ENCODE measurements at regions not wholly inside any gene's neighbourhood (a gene's known extent, or its start where the extent isn't known, plus 50 kb on each side); places are given as distances from the start of the nearest gene placed in this dataset.
"Not testable (repeated sequence)": the region's sequence is repeated elsewhere in the genome, so short reads cannot be mapped to it uniquely, and the experiment has no call there.

GRCh38 chr5:105101577-105101976, 1539.0 kb upstream of the NUDT12 start:
- FAIRE-seq (no peak), DNase-seq (ENCODE audit: low spot score in 2 of 2) (no peak)

DNA sequence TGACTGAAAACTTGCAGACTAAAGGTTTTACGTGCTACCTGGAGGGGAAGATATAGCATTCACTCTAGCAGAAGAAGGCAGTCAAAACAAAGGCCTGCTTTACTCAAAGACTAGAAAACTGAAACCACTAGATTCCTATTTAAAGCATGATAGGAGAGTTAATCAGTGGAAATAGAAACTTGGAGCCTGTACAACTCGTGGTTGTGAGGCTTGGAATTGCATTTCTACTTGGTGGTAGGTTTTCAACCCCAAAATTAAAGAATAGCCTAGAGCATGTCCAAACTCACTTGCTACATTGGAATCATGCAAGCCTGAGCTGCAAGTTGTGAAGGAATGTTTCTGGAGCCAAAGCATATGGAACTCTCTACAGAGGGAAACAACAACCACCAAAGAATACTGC, 1526.4 kb upstream of the NUDT12 start:
- DNase-seq (ENCODE audit: low spot score in 2 of 2) (no peak), FAIRE-seq (no peak)

DNA sequence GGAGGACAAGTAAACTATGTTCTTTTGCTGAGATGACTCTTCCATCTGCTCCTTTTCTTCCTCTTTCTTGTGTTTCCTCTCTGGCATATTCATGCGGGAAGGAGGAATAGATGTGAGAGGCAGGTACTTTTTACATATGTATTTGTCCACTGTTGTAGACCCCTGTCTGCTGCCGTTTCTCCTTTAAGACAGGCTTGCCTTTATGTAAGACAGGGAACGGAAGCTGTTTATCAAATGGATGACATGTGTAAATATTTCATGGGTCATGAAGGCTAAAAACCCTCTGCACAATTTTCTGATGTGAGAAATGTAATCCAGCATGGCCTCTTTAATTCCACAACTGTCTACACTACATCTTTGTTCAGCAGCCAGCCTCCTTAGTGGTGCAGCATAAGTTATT, 1525.5 kb upstream of the NUDT12 start:
- no peak for DNase-seq (ENCODE audit: low spot score in 2 of 2)
- FAIRE-seq: no peak

DNA sequence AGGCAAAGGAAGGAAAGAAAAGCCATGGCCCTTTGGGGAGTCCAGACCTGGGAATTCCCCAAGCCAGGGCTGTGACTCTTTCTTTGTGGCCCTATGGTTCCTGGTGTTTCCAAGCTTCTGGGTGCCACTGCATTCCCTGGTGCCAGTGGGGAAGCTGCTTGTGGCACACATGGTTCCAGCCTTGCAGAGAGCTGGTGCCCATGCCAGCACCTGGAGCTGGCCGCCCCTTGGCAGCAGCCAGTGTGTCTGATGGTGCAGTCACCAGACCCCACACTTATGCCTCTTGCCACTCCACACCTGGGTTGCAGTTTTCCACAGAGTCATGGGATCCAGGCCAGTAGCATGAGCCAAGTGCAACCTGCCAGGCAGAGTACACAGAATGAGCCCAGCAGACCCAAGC, 1495.3 kb upstream of the NUDT12 start:
- no peak for FAIRE-seq
- DNase-seq (ENCODE audit: low spot score in 2 of 2): no peak

- no peak for FAIRE-seq
- DNase-seq (ENCODE audit: low spot score in 2 of 2): no peak
Measured at GRCh38 chr5:105057001-105057436, 1494.4 kb upstream of the NUDT12 start.

GRCh38 chr5:105054406-105054805, 1491.8 kb upstream of the NUDT12 start:
- FAIRE-seq (no peak), DNase-seq (ENCODE audit: low spot score in 2 of 2) (no peak)

DNA sequence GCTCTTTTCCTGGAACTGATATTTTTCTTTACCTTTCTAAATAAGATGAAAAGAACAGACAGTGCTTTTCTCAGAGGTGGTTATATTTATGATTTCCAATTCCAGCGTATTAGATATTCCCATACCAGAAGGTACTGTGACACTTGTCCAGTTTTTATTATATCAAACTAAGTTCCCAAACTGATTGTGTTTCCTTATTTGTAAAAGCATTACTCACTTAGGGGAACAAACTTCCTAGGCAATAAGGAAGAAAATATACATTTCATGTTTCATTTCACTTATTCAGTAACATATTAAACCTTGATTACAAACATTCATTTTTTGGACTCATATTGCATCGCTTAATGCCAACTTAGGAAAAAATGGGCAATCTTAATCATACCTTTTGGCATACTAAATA, 1480.0 kb upstream of the NUDT12 start:
- FAIRE-seq (no peak), DNase-seq (ENCODE audit: low spot score in 2 of 2) (no peak)

- not testable (repeated sequence) for FAIRE-seq; DNase-seq (ENCODE audit: low spot score in 2 of 2)
Measured at GRCh38 chr5:105036814-105037213, 1474.2 kb upstream of the NUDT12 start.

DNA sequence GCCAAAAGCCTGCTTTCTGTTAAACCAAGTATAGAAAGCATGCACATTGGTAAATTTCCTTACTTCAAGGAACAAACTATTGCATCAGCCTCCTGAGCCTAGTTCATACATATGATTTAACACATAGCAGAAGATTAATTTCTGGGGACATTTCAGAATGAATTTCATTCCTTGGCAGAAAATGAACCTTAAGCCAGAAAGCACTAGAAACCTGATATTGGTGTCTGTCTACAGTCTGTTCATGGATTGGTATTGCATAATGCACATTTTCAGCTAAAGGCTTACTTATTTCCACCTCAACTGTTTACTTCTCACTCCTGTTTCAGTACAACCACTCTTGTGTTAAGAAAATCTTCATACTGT, 1471.8 kb upstream of the NUDT12 start:
- no peak for DNase-seq (ENCODE audit: low spot score in 2 of 2)

DNA sequence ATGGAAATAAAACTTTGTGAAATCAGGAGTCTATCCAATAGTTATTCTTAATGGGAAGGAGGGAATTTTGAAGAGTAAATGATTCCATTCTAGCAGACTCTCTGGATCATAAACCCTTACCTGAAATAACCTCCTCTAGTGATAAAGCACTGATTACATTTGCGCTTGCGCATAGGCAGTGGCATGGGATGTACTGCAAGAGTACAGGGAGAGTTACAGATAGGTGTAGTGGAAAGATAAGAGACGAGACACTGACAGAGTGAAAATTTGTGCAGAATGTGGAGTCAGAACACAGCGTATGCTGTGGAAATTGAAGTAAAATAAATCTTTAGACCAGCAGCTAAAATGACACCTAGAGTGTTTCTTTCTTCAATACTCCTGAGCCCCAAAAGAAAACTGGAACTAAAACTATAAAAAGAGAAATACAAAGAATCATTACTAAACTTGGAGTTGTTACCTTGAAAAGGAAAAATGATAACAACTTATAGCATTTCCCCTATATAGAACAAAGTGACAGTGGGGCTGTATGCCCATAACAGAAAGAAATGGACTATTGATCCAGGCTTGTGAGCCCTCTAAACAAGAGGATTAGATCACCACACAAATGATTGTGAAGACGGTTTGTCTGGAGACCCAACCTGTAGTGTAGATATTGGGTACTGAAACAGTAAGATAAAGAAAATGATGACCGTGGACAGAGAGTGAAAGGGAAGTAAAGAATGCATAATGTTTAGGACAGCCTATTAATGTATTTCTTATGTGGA, 1471.2 kb upstream of the NUDT12 start:
- no peak for FAIRE-seq
- DNase-seq (ENCODE audit: low spot score in 2 of 2): no peak

More for the DNA sequence above, 1471.8 kb upstream of the NUDT12 start:
- FAIRE-seq: no peak

- FAIRE-seq: no peak
- no peak for DNase-seq (ENCODE audit: low spot score in 2 of 2)
Measured at GRCh38 chr5:105032917-105033316, 1470.3 kb upstream of the NUDT12 start.

- no peak for FAIRE-seq
Measured at GRCh38 chr5:105030153-105030552, 1467.6 kb upstream of the NUDT12 start.

GRCh38 chr5:105015098-105015497, 1452.5 kb upstream of the NUDT12 start:
- DNase-seq (ENCODE audit: low spot score in 2 of 2) (no peak), FAIRE-seq (no peak)

More at GRCh38 chr5:105030153-105030552, 1467.6 kb upstream of the NUDT12 start:
- DNase-seq (ENCODE audit: low spot score in 2 of 2): no peak

DNA sequence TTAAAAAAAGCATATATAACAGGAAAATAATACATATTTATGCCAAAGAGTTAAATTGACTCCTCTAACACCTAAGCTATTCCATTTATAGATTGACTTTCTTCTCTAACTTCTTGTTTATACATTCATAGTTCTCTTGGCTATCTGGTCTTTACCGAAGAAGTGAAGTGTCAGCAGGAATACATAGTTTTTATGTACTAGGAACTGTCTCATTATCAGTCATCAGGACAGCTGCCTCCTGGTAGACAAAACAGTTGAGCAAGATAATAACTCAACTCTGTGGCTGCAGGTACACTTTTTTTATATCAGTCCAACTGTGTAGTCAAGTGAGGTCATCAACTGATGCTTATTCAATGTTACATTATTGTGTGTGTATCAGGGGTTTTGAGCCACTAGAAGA, 1436.0 kb upstream of the NUDT12 start:
- DNase-seq (ENCODE audit: low spot score in 2 of 2) (no peak), FAIRE-seq (no peak)

- DNase-seq (ENCODE audit: low spot score in 2 of 2): no peak
- no peak for FAIRE-seq
Measured at GRCh38 chr5:104998169-104998568, 1435.6 kb upstream of the NUDT12 start.

GRCh38 chr5:104987074-104987473, 1424.5 kb upstream of the NUDT12 start:
- FAIRE-seq (no peak), DNase-seq (ENCODE audit: low spot score in 2 of 2) (no peak)

DNA sequence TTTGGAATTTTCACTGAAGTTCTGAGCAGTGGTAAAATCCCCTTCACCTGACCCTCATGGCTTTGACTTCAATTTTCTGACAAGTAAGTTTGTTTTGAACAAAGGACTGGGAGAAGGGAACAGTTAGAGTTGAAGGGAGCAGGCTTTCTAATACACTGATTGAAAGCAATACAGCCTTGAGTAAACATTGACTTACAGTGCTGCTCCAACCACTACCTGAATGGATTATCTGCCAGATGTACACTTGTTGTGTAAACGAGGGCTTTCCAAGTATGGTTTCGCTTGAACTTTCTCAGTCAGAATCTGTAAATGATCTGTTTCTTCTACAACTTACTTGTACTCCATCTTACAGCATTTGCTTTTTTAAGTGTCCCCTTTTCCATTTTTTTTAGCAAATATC, 1414.9 kb upstream of the NUDT12 start:
- no peak for DNase-seq (ENCODE audit: low spot score in 2 of 2)
- FAIRE-seq: no peak

DNA sequence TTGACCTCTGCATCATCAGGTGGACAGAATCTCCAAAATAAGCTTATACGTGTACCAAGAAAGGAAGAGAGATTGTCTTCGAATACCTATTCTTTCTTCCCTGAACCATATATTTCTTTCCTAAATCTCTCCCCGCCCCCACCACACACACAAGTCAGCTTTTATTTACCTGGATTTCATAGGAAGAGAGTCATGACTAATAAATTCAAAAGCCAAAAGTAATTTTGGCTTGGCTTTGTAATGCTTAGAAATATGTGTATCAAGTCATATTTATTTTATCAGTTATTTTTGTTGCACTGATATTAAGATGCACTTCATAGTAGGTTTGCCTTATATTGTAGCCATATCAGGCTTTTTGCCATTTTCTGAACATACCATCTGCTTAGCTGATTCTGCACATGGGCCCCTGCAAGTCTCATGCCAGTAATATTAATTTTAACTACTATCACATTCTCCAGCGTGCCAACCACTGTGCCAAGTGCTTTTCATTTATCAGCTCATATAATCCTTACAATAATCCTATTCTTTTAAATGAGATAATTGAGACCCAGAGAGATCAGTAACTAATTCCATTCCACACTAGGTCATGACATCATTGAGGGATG, 1405.3 kb upstream of the NUDT12 start:
- FAIRE-seq: no peak
- no peak for DNase-seq (ENCODE audit: low spot score in 2 of 2)

DNA sequence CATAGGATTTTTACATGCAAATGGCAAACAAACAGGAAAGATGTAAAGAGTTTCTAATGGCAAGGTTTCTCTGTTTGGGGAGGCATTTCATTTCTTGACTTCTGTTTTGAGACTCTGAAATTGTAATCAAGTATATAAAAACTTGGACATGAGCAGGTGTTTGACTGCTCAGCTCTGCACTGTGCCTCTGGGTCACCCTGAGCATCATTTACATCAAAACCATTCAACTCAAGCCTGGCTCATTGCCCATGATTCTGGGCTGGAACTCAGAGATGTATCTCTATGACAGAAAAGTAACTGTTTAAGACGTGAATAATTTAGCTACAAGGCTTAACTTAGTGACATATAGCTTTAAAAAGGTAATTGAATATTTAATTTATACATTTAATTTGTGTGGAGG, 1402.4 kb upstream of the NUDT12 start:
- no peak for DNase-seq (ENCODE audit: low spot score in 2 of 2)
- no peak for FAIRE-seq

- no peak for DNase-seq (ENCODE audit: low spot score in 2 of 2)
Measured at GRCh38 chr5:104955479-104955878, 1392.9 kb upstream of the NUDT12 start.

GRCh38 chr5:104952876-104953275, 1390.3 kb upstream of the NUDT12 start:
- FAIRE-seq (no peak), DNase-seq (ENCODE audit: low spot score in 2 of 2) (no peak)

More at GRCh38 chr5:104955479-104955878, 1392.9 kb upstream of the NUDT12 start:
- no peak for FAIRE-seq

DNA sequence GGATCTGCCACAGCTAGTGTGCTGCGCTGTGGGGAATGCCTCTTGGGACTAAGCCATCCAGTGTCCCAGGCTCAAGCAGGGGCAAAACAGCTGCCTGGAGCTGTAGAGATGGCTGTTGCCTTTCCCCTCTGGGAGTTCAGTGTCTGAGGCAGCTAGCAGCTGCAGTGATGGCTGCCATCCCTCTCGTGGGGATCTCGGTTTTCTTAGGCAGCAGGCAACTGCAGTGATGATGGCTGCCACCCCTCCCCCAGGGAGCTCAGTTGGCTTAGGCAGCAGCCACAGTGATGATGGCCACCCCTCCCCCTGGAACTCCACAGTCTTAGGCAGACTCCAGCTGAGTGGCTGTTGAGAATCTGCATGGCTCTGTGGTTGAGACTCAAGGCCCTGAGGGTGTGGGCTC, 1389.2 kb upstream of the NUDT12 start:
- no peak for FAIRE-seq
- DNase-seq (ENCODE audit: low spot score in 2 of 2): no peak
